ENCODE measurements at regions not wholly inside any gene's neighbourhood (a gene's known extent, or its start where the extent isn't known, plus 50 kb on each side); places are given as distances from the start of the nearest gene placed in this dataset.

DNA sequence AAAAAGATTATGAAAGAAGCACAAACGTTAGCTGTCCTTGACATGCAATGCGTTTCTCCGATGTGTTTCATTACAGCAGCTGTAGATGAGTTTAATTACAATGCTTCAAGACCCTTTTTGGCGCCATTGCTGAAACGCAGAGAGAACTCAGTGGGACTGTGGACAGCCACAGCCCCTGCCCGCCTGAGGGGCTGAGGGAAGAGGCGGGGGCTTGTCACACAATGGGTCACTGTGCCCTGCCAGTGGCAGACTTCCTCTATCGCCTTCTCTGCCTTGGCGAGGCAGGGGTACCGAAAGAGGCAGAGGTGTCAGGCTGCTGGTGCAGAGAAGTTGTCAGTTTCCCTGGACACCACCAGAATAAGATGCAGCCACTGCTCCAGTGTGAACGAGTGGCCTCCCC lies 252.0 kb downstream of the NR2F2 start:
- CTCF ChIA-PET: no interaction called here
- TF ChIP-seq MYC (IDR thresholded peaks at IDR 0.05; ENCODE audit: low read depth, low read length): no peak
- no peak for TF ChIP-seq GATA2 (IDR thresholded peaks at IDR 0.05; ENCODE audit: insufficient read depth, insufficient read length, low read depth, low read length)
- TF ChIP-seq, protein P1, sequence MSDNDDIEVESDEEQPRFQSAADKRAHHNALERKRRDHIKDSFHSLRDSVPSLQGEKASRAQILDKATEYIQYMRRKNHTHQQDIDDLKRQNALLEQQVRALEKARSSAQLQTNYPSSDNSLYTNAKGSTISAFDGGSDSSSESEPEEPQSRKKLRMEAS (IDR thresholded peaks at IDR 0.05; ENCODE audit: insufficient read depth, insufficient read length): no peak
- TF ChIP-seq CTCF (IDR thresholded peaks at IDR 0.05; ENCODE audit: extremely low read depth in 1 of 2, insufficient read depth in 1 of 2, low read depth in 1 of 2, low read length in 2 of 2): no peak
- TF ChIP-seq JUN (IDR thresholded peaks at IDR 0.05; ENCODE audit: borderline replicate concordance, insufficient read depth, insufficient read length, low read depth): no peak
- TF ChIP-seq POLR2AphosphoS5 (IDR thresholded peaks at IDR 0.05; ENCODE audit: insufficient read depth, low read depth, low read length): no peak
- TF ChIP-seq FOS (IDR thresholded peaks at IDR 0.05; ENCODE audit: borderline replicate concordance, insufficient read depth, low read length): no peak
- H3K4me1 ChIP-seq (ENCODE audit: control insufficient read depth, extremely low read depth, insufficient read depth, low read length): no peaks in the 10 kb centered on the region
- no peak overlapping the region for H3K4me2 ChIP-seq (ENCODE audit: insufficient read depth, low read length)
- dilution Hi-C loops (cut with MboI; ENCODE audit: extremely low pct_ligation_motif_present, low sequenced_read_pairs) (no loop called here), intact Hi-C loops (cut with micrococcal nuclease) (loop anchor here (10.0 kb wide), 2 partner anchors 1172 to 1408 kb away; no protein-coding TSS in a partner anchor)
- H3K9me1 ChIP-seq (replicated peaks; ENCODE audit: control insufficient read depth, extremely low read depth, insufficient read depth, low read length): no peaks in the 10 kb centered on the region
- POLR2A ChIA-PET: no interaction called here
- H2AFZ ChIP-seq (ENCODE audit: low read depth, low read length): no peak overlapping the region
- FAIRE-seq (no peak), DNase-seq (ENCODE audit: low read depth, low spot score) (no peak)
- no TSS peak for BruUV-seq (replicated peaks)
- no peak overlapping the region for H3K27ac ChIP-seq (ENCODE audit: insufficient read depth, low read depth, low read length)
- no peaks in the 10 kb centered on the region for H3K79me2 ChIP-seq (ENCODE audit: control insufficient read depth, insufficient read depth, low read length)
- no peaks in the 10 kb centered on the region for H3K9me3 ChIP-seq (replicated peaks; ENCODE audit: control insufficient read depth, insufficient read depth, low read length)
- H4K20me1 ChIP-seq (replicated peaks; ENCODE audit: control insufficient read depth, extremely low read depth, insufficient read depth, low read length): no peaks in the 10 kb centered on the region
- no peaks in the 10 kb centered on the region for H3K36me3 ChIP-seq (ENCODE audit: control insufficient read depth in 2 of 2, extremely low read depth in 1 of 2, insufficient read depth in 2 of 2, low read length in 2 of 2)
- no peaks in the 10 kb centered on the region for H3K27me3 ChIP-seq (ENCODE audit: control insufficient read depth in 2 of 2, insufficient read depth in 2 of 2, low read length in 2 of 2)
- H3K9ac ChIP-seq (replicated peaks; ENCODE audit: extremely low read depth, insufficient read depth, low read length): no peak overlapping the region
- H3K4me3 ChIP-seq (replicated peaks in 1 of 3; ENCODE audit: insufficient read depth in 1 of 3, low read depth in 1 of 3, low read length in 3 of 3): no peak overlapping the region

Data from endothelial cell of umbilical vein (primary cell).